GM12878 (cell line): ENCODE measurements at regions not wholly inside any gene's neighbourhood (a gene's known extent, or its start where the extent isn't known, plus 50 kb on each side); places are given as distances from the start of the nearest gene placed in this dataset.

Source experiments
- ATAC-seq: fragments of 200-7000 bp; cut with Tn5 transposase; 3 replicates; pipeline ENCODE4 v1.9.1; 2020; ENCODE audit warnings: mild to moderate bottlenecking, moderate library complexity
- BruUV-seq: library from RNA; stranded (reverse); fragments of 400-500 nt; replicated peaks from 2 replicates; lab custom pipeline; 2021; lab: Mats Ljungman, UMichigan
- CTCF ChIA-PET: fragments of 300-600 bp; sonication (Branson Sonifier 250); formaldehyde crosslinking; extraction: SDS; loops from one replicate; lab custom pipeline; 2021; ENCODE audit warnings: inconsistent platforms; lab: Yijun Ruan, JAX
- POLR2A ChIA-PET: fragments of 350-600 bp; formaldehyde crosslinking; extraction: SDS; loops from one replicate; lab custom pipeline; 2021; ENCODE audit warnings: inconsistent platforms; lab: Charles Lee
- RAD21 ChIA-PET: fragments of 300-600 bp; sonication (Branson Sonifier 250); formaldehyde crosslinking; loops from one replicate; lab custom pipeline; 2023; ENCODE audit warnings: antibody characterized with exemption; ENCODE audit not compliant: unreplicated experiment; lab: Charles Lee
- SMC1A ChIA-PET: fragments of 300-600 bp; sonication (Branson Sonifier 250); formaldehyde crosslinking; loops from one replicate; lab custom pipeline; 2023; ENCODE audit not compliant: unreplicated experiment, uncharacterized antibody; lab: Charles Lee
- DNase-seq: peaks from one replicate; pipeline ENCODE4 v3.0.0-alpha.2; 2011; ENCODE audit warnings: low read depth, low spot score
- FAIRE-seq: peaks from 3 replicates; lab custom pipeline; 2011; peaks lifted over from hg19 to GRCh38; lab: Jason Lieb, UNC
- H2AFZ ChIP-seq: 2 replicates; pipeline ENCODE4 v1.6.0; 2011; ENCODE audit warnings: low read depth, low read length, control low read depth; ENCODE audit not compliant: control insufficient read depth
- H3K27ac ChIP-seq: 2 replicates; pipeline ENCODE4 v1.5.1; 2011; ENCODE audit warnings: control low read depth; ENCODE audit not compliant: control insufficient read depth, insufficient read depth
- H3K27me3 ChIP-seq, 2 experiments: replicated peaks in 1 of 2; 2 replicates each; pipeline versions ENCODE4 v1.6.0 to v1.6.1; 2011; ENCODE audit warnings: low read length in 1 of 2; ENCODE audit not compliant: control insufficient read depth in 2 of 2, insufficient read depth in 2 of 2
- H3K36me3 ChIP-seq, 2 experiments: 2 replicates each; pipeline ENCODE4 v1.5.1; 2011; ENCODE audit warnings: low read length in 1 of 2; ENCODE audit not compliant: control insufficient read depth in 2 of 2, insufficient read depth in 2 of 2
- H3K4me1 ChIP-seq: 2 replicates; pipeline ENCODE4 v1.6.1; 2011; ENCODE audit warnings: mild to moderate bottlenecking, low read length, moderate library complexity, mixed read lengths; ENCODE audit not compliant: control insufficient read depth, insufficient read depth
- H3K4me2 ChIP-seq: 2 replicates; pipeline ENCODE4 v1.6.0; 2011; ENCODE audit warnings: control low read depth; ENCODE audit not compliant: control insufficient read depth, insufficient read depth
- H3K4me3 ChIP-seq: fragments of 200-600 bp; sonication (generic); 2 replicates; pipeline ENCODE4 v1.5.1; 2016
- H3K79me2 ChIP-seq: 2 replicates; pipeline ENCODE4 v1.6.0; 2011; ENCODE audit warnings: low read length; ENCODE audit not compliant: control insufficient read depth, insufficient read depth
- H3K9ac ChIP-seq: 2 replicates; pipeline ENCODE4 v1.8.0; 2011; ENCODE audit warnings: low read length, control low read depth, mixed read lengths; ENCODE audit not compliant: control insufficient read depth, insufficient read depth
- H3K9me3 ChIP-seq: replicated peaks from 3 replicates; pipeline ENCODE4 v1.5.1; 2011; ENCODE audit warnings: mild to moderate bottlenecking, low read length; ENCODE audit not compliant: control insufficient read depth, insufficient read depth
- H4K20me1 ChIP-seq: 2 replicates; pipeline ENCODE4 v1.6.0; 2011; ENCODE audit not compliant: control insufficient read depth, insufficient read depth
- CREM ChIP-seq: IDR thresholded peaks from 2 replicates; pipeline ENCODE4 v1.6.1; 2014; ENCODE audit warnings: antibody characterized with exemption, low read depth
- CUX1 ChIP-seq: IDR thresholded peaks from 2 replicates; pipeline ENCODE4 v1.6.1; 2012; ENCODE audit warnings: improper control_type of control experiment, low read depth, low read length; ENCODE audit not compliant: insufficient replicate concordance
- IKZF2 ChIP-seq, 2 experiments: fragments of 450-650 bp; IDR thresholded peaks; 2 replicates each; pipeline ENCODE4 v1.6.1; 2017; ENCODE audit warnings: mild to moderate bottlenecking in 2 of 2, moderate library complexity in 2 of 2
- KLF5 ChIP-seq: fragments of 450-650 bp; IDR thresholded peaks from 2 replicates; pipeline ENCODE4 v1.6.1; 2014; ENCODE audit warnings: mild to moderate bottlenecking; ENCODE audit not compliant: partially characterized antibody
- MTA2 ChIP-seq: fragments of 450-650 bp; IDR thresholded peaks from 2 replicates; pipeline ENCODE4 v1.6.1; 2016; ENCODE audit warnings: low read depth, mild to moderate bottlenecking, moderate library complexity
- ZZZ3 ChIP-seq: IDR thresholded peaks from 2 replicates; pipeline ENCODE4 v1.6.1; 2011; ENCODE audit warnings: low read depth; ENCODE audit not compliant: control insufficient read depth, insufficient read length
- WGBS: methylation state at CpG from one replicate; pipeline ENCODE4 v1.1.6; 2016; ENCODE audit warnings: low lambda C conversion rate; ENCODE audit not compliant: insufficient replicate concordance, insufficient coverage; ENCODE audit errors: missing lambda C conversion rate; 5-methylcytosine and 5-hydroxymethylcytosine counted together
- in situ Hi-C: fragments of 300-500 bp; cut with MboI; formaldehyde crosslinking; loops from 9 replicates; pipeline ENCODE4 v1.14.3; 2018; ENCODE audit warnings: mixed read lengths
- intact Hi-C: fragments of 100-400 bp; cut with micrococcal nuclease; formaldehyde crosslinking; loops from one replicate; pipeline ENCODE4 v1.14.2; 2022; ENCODE audit not compliant: unreplicated experiment

- TF ChIP-seq CUX1 (no peak), KLF5 (no peak), ZZZ3 (no peak), MTA2 (no peak), IKZF2 (IDR thresholded peaks at IDR 0.05) (no peak)
Observed at GRCh38 chr2:10995366-10995970, 83.7 kb downstream of the KCNF1 start (continued).

- Histone ChIP-seq H3K4me1 (no peaks in the 10 kb centered on the region), H4K20me1 (no peaks in the 10 kb centered on the region), H3K9ac (no peak overlapping the region), H3K36me3 (no peaks in the 10 kb centered on the region), H3K27me3 (no peaks in the 10 kb centered on the region; a peak in 1 of 4 replicates), H3K27ac (no peak overlapping the region), H3K79me2 (no peaks in the 10 kb centered on the region), H3K9me3 (no peaks in the 10 kb centered on the region), H3K4me2 (no peak overlapping the region), H2AFZ (no peak overlapping the region), H3K4me3 (no peak overlapping the region)
- in situ Hi-C loops (no loop called here), intact Hi-C loops (no loop called here)
- ChIA-PET POLR2A (no interaction called here), RAD21 (no interaction called here), CTCF (no interaction called here), SMC1A (no interaction called here)
- ATAC-seq: no peak
- no TSS peak for BruUV-seq
- no peak for TF ChIP-seq CREM
- 10% methylated on average over 3 of the region's 3 CpGs for WGBS
- DNase-seq: no peak
- no peak for FAIRE-seq
Observed at GRCh38 chr2:11004199-11004598, 92.5 kb downstream of the KCNF1 start.
